ENCODE measurements at regions not wholly inside any gene's neighbourhood (a gene's known extent, or its start where the extent isn't known, plus 50 kb on each side); places are given as distances from the start of the nearest gene placed in this dataset.
"Not testable (repeated sequence)": the region's sequence is repeated elsewhere in the genome, so short reads cannot be mapped to it uniquely, and the experiment has no call there.

DNA sequence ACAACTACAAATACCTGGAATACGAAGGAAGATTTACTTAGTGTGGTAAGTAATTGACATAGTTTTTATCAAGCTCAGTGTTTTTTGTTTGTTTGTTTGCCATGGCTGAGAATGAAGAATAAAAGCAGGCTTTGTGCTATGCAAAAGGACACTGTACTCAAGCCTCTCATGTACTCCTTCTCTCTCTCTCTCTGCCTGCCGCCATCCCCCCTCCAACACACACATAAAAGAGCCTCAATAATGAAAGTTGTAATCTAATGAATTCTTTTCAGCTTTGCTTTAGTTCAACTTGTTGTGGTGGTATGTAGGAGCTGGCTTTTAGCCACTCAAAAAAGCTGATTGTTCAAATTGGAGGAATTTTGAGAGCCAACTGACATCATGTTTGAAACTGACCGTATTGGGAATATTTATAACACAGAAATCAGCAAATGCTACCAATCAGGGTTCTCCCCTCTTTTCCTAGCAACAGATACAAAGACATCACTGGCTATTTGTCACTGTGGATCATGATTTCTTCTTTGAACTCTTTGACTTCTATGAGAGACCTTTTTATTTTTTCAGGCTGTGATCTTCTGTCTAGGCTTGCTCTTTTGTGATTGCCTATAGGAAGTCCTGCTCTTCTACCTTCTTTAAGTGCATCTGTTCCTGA, 1148.8 kb downstream of the RAPGEF2 start:
- no peak for DNase-seq

DNA sequence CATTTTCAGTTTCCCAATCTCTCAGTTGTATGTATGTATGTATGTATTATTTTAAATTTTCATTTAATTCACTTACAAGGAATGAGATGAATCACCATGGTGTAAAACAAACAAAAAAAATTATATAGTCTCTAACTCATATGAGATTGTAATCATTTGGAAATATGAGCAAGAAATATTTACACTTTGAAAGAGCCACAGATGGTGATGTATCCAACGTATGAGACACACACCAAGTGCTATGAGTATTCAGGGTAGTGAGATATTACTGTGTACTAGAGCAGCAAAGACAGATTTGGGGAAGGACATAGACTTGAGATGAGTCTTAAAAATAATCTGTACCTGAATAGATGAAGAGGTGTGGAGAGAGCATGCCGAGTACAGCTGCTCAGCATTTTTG, 1154.4 kb downstream of the RAPGEF2 start:
- DNase-seq, result no peak

DNA sequence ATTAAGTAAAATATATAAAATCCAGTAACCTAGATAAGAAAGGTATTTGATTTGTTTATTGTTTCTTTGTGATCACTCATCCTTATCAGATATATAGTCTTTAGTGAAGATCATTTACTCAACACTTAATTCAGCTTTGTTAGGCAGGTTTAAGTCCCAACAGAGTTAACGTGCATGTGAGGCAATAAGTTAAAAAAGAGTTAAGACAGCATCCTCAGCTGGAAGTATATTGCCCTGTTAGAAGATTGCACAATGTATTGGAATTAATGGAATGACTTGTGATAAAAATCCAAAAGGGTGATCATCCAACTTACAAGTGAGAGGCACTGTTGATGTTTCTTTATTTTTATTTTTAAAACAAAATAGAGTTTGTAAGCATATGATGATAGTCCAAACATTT, 1162.1 kb downstream of the RAPGEF2 start:
- DNase-seq, result no peak

DNA sequence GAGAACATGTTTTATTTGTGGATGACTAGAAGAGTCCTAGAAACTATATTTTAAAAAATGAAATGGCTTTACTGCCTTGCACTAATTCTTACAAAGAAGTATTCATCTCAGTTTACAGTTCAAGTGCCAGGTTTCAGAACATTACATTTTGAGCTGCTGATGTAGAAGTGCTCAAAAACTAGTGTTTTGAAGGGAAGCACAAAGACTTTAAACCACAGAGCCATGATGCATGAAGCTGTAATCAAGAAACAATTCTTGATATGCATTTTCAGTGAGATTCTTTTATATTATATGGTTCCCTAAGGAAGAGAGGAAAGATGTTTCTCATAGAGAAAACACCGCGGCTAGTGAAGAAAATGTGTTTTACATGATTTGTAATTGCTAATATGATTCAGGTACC, 1163.0 kb downstream of the RAPGEF2 start:
- no peak for DNase-seq

DNA sequence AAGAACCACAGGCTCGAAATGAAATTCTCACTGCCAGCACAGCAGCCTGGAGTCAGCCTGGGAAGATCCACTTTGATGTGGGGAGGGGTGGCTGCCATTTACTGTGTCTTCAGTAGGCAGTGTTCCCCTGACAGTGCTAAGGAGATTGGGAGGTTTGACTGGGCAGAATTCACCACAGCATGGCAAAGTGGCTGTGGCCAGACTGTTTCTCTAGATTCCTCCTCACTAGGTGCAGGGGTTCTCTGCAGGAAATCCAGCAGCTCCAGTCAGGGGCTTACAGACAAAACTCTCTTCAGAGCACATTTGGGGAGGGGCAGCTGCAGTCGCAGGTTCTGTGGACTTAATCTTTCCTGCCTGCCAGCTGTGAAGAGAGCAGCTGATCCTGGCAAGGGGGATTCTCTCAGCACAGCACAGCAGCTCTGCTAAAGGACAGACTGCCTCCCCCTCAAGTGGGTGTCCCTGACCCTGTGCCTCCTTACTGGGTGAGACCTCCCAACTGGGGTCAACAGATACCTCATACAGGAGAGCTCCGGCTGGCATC, 1174.0 kb downstream of the RAPGEF2 start:
- no peak for DNase-seq

DNA sequence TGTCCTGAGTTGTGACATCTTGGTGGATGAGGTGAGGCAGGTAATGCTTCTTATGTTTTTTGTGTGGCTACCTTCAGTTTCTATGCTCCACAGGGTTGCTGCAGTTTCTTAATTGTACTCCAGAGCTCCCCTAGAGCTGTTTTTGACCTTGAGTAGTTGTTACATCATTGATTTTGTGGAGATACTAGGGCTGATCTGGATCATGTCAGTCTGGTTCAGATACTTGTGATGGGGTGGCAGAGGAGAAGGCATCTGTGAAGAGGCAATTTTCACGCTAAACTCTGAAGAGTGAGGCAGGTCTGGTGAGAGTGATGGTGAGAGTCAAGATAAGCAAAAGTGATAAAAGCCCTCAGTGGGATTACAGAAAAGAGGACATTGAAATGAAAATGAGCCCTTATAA, 1180.2 kb downstream of the RAPGEF2 start:
- DNase-seq, result no peak

DNA sequence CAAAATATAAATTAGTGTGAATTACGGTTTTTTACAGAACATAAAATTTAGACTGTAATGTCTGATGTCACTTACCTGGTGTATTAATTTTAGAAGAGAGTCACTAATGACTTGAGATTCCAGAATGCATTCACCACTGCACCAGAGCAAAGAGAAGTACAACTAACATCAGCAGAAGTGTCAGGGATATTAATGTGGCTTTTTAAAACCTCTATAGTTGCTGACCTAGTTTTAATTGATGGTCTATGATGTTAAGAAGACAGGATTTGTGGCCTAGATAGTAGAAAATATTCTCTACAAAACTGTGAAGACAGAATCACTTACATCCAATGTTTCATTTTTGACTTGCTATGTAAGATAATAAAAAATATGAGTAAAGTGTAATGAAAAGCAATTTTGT, 1181.6 kb downstream of the RAPGEF2 start:
- DNase-seq, result no peak

DNA sequence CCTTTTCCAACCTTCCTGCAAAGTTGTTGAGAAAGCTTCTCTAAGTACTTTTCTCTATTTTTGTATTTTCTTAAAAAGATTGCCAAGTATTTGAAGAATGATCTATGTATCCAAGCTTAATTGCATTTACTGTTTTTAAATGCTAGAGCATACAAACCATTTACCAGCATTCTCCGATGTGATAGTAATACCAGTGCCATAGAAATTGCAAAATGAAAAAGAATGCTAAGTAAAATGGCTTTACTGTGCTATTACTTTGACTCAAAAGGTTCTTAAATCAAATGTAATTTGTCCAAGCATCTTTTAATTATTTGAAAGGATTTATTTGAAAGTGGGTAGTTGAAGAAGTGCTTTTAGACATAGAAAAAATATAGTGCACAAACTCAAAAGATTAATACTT, 1183.2 kb downstream of the RAPGEF2 start:
- DNase-seq, result no peak

DNA sequence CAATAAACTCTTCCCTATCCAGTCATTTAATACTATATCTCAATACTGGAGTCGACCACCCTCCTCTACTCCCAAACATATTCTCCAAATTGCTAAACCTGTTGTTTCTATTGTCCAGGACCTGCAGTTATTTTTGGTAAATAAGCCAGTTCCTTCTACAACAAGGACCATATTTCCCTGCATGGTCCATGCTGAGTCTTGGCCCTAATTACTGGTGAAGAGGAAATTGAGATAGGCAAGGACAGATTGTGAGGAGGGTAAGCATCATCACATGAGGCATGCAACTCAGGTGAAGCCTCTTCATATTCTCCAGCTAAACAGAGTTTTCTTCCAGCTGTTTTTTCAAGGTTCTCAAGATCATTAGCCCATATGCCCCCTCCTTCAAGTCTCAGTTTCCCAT, 1193.6 kb downstream of the RAPGEF2 start:
- no peak for DNase-seq

DNA sequence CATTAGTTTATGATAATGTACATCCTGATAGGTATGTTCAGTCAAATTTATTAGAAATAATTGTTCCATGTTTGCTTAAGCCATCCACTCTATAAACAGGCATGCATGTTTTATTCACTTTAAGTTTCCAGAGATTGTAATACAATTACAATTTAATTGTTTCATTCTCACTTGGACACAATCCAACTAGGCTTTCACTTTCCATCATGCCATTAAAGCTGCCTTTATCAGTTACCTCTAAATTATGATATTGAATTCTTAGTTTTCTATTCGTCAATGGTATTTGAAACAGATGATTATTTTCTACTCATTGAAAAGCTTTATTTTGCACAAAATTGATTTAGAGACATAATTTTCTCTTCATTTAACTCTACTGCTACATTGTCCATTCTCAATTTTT, 1196.3 kb downstream of the RAPGEF2 start:
- DNase-seq, result no peak

DNA sequence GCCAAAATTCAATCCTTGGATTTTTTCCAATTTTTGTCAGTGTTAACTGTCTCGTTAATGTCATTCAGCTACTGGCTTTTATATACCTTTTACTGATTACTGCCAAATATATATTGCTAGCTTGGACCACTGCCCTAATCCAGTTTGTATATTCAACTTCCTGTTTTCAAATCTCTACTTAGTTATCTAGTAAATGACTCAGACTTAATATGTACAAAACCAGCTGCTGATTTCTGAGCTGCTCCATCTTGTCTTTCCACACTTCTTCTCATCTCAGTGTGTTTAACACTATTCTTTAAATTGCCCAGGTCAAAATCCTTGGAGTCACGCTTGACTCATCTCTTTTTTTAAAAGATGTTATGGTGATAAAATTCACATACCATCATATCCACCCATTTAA, 1196.7 kb downstream of the RAPGEF2 start:
- no peak for DNase-seq

DNA sequence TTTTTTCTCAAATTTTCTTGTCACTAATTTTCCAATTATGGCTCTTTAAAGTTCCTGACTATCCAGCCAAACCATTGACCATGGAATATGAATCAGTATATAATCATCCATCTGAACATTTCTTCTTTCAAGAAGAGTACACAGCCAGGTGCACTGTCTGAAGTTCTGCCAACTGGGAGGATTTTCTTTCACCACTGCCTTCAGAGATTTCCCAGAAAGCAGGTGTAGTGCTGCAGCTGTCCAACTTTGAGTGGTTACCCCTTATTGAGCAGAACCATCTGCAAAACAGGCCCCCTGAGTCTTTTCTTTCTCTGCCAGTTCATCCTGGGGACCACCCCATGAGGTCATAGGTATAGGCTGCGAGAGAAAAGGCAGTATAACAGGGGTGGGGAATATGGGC, 1213.2 kb downstream of the RAPGEF2 start:
- no peak for DNase-seq

DNA sequence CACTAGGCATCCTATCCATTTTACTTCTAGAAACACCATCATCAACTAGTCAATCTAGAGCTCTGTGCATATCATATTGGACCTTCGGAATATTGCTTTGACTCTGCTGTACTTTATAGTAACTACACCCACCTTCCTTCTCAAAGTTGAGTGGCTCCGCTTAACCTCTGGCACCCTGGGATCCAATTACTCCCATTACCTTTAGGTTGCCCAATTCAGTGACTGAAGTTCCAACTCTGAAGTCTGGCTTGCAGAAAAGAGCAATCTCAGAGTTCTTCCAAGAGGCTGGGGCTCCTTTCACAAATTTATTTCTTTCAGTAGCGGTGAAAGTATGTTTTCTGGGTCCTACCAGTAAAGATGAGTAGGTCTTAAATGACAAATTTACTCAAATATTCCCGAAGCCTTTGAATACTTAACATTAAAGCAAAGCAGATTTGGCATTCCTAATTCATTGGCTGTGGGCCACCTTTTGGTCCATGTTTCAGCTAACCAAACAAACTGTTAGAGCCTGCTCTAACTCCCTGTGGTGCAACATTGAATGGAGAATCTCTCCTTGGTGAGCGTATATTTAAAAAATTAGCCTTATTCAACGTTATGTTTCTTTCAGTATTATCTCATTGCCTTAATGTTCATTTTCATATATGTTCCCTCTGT, 1215.8 kb downstream of the RAPGEF2 start:
- DNase-seq, result no peak

DNA sequence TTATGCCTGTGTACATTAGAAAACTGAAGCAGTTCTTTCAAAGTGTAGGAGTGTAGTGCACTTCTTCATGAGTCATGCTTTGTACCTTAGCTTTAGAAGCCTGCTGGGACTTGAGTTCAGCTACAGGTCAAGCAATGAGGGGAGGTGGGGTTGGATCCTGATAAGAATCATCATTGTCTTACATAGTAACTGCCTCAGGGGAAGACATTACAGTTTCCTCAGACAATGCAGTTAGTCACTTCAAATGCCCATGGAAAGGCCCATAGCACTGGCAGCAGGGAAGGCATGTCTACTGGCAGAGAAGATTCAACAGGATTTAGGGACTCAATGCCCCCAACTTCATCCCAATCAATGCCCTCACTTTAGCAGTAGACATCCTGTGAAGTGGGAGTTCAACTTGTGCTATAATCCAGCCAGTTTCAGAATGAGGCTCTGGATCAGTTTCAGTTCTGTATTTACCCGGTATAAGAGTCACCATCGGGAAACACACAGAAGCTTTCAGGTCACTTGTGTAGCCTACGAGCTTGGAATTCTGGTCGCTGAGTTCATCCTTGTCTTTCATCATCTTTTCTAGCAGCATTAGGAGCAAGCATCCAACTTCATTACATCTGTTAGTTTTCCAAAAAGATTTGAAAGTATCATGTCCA, 1216.5 kb downstream of the RAPGEF2 start:
- no peak for DNase-seq

DNA sequence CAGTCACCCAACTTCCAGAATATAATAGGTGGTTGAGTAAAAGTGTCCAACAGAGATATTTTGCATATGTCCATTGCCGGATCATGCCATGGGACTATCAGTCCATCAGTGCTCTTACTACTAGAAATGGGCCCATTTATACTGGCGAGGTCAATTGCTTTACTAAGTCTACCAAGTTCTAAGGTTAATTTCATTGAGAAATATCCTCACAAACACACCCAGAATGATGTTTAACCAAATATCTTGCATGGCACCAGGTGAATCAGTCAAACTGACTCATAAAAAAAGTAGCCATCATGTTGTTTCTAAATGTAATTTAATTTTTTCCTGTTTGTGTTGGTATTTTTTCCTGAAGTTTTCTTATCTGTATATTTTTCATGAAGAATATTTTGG, 1217.0 kb downstream of the RAPGEF2 start:
- no peak for DNase-seq

DNA sequence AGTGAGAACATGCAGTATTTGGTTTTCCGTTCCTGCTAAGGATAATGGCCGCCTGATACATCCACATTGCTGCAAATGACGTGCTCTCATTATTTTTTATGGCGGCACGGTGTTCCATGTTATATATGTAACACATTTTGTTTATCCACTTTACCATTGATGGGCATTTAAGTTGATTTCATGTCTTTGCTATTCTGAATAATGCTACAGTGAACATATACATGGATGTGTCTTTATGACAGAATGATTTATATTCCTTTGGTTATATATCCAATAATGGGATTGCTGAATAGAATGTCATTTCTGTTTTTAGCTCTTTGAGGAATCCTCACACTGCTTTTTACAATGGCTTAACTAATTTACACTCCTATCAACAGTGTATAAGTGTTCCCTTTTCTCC, 1223.2 kb downstream of the RAPGEF2 start:
- no peak for DNase-seq

DNA sequence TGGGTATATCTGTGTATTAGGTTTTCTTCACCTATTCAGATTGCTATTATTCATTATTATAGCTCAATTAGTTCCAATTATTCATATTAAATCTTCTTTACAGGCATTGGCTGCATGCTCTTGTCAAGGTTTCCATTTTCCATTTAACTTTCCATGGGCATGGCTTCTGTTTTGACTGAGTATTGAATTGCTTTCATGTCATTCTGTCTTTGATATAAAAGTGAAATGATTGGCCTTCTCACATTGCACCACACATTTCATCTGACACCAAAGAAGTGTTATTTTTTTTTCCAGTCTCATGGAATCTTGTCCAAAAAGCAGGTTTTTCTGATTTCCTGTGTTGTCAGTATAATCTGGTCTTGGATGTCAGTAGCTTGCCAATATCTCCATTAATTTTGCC, 1244.3 kb downstream of the RAPGEF2 start:
- DNase-seq, result no peak

DNA sequence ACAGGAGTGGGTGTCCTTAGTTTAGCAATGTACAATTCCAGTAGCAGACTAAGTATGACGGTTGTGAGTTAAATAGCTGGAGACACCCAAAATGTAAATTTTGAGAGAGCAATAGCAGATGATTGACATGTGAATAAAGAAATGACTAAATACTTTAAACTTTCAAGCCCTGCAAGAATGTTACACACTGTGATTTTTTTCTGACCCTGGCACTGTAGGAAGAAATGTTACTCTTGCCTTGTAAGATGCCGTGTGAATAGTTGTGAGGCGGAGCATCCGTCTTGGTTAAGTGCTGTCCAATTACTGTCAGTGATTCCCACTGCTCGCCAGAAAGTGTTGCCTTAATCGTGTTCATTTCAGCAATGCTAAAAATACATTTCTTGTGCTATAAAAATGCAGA, 1248.1 kb downstream of the RAPGEF2 start:
- no peak for DNase-seq

DNA sequence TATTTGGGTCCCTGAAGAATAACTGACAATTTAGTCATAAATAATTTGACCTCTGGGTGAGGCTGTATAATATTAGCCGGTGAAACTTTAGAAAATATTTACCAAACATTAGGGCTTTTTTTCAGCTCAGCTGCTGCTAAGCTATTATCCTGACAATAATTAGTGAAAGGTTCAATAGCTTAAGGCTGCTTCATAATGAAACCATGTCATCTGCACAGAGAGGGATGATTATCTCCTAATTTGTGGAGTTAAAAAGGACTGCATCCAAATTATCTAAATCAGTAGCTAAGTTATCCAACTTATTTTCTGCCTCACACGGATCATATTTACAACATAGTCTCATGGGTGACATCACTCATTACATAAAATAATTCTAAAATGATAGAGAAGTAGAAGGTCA, 1249.8 kb downstream of the RAPGEF2 start:
- no peak for DNase-seq

DNA sequence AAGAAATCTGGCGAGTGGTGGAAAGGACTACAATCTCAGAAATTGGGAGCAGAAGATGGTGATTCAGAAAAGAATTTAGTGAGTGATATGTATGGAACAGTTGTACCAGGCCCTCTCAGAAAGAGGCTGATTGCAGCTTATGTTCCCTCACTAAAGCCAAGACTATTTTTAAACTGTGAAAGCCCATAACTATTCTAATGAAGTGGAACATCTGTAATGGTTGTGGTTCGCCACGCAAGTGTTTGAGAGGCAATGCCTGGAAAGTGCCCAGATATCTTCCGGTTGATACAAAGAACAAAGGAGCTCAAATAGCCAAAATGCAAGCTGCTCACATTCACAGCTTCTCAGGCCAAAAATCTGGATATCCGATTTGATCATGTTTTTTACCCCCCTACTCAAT, 1250.7 kb downstream of the RAPGEF2 start:
- no peak for DNase-seq

DNA sequence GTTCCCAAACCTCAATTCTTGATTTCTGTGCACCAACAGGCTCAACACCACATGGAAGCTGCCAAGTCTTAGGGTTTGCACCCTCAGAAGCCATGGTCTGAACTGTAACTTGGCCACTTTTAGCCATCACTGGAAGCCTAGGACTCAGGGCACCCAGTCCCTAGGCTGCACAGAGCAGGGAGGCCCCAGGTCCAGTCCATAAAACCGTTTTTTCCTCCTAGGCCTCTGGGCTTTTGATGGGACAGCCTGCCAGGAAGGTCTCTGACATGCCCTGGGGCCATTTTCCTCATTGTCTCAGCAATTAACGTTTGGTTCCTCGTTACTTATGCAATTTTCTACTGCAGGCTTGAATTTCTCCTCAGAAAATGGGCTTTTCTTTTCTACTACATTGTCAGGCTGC, 1259.6 kb downstream of the RAPGEF2 start:
- DNase-seq, result no peak

DNA sequence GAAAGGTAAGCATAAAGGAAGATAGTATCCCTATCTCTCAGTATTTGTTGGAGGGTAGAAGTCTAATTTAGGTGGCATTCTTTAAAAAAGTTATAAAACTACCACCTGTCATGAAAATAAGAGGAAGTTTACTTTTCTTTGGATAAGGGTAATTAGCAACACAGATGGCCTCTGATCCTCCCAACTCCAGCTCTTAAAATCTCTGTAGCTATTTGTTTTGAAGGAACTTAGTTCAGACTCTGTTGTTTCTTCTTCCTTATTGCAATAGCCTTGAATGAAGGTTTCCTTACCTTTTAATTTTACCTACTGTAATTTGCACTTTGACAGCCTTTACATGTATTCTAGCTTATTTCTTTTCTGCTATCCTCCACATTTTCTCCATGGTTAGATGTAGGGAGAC, 1261.3 kb downstream of the RAPGEF2 start:
- no peak for DNase-seq

DNA sequence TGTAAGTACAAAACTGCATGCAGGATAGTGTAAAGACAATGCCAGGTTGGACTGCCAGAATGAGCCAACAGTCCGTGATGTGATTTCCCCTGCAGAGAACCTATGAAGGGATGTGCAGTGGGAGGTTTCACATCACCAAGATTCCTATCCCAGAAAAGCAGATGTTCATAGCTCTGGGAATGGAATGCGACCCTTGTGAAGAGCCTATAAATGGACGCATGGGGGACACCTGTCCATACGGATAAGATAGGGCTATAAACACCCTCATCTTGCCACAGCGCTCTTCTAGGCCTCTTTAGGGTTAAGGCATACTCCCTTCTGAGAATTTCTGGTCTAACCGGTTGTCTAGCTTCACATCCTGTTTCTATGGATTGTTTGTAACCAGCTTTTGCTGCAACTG, 1261.8 kb downstream of the RAPGEF2 start:
- not testable (repeated sequence) for DNase-seq

DNA sequence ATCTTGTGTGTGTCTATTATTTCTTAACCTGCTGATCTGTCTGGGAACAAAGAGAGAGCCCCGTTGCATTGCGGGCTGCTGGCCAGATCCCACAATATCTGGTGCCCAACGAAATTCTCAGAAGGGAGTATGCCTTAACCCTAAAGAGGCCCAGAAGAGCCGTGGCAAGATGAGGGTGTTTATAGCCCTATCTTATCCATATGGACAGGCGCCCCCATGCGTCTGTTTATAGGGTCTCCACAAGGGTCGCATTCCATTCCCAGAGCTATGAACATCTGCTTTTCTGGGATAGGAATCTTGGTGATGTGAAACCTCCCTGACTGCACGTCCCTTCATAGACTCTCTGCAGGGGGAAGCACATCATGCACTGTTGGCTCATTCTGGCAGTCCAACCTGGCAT, 1262.5 kb downstream of the RAPGEF2 start:
- not testable (repeated sequence) for DNase-seq
